ENCODE measurements at regions not wholly inside any gene's neighbourhood (a gene's known extent, or its start where the extent isn't known, plus 50 kb on each side); places are given as distances from the start of the nearest gene placed in this dataset.

- Histone ChIP-seq H3K23ac (ENCODE audit: low read depth, low read length) (no peak overlapping the region), H4K91ac (ENCODE audit: insufficient read depth, low read depth, low read length) (no peak overlapping the region), H3K18ac (ENCODE audit: low read depth, low read length) (no peak overlapping the region), H3K9me3 (ENCODE audit: control insufficient read depth, insufficient read depth, low read length) (0 out of 2 replicates have a peak, but pooled peaks cover 2% of the 10 kb centered on the region), H2AFZ (replicated peaks; ENCODE audit: low read length, poor library complexity) (no peak overlapping the region), H2AK9ac (replicated peaks; ENCODE audit: low read depth, low read length, poor library complexity) (no peak overlapping the region), H3K14ac (replicated peaks; ENCODE audit: low read depth, low read length) (no peak overlapping the region), H3K9me1 (ENCODE audit: insufficient read depth, low read length) (no peaks in the 10 kb centered on the region), H2BK120ac (ENCODE audit: low read depth, low read length) (no peak overlapping the region), H2BK15ac (ENCODE audit: low read depth, low read length) (no peak overlapping the region), H3K79me1 (ENCODE audit: low read depth in 1 of 2, low read length in 2 of 2) (no peaks in the 10 kb centered on the region), H3K4ac (ENCODE audit: low read depth, low read length) (no peak overlapping the region), H2BK20ac (ENCODE audit: low read depth, low read length) (no peak overlapping the region), H4K5ac (ENCODE audit: low read depth, low read length) (no peak overlapping the region), H3K4me1 (ENCODE audit: control insufficient read depth, insufficient read depth, low read length) (no peaks in the 10 kb centered on the region), H4K8ac (ENCODE audit: low read depth in 2 of 2, low read length in 2 of 2) (no peak overlapping the region), H3K27me3 (ENCODE audit: control insufficient read depth, insufficient read depth, low read length) (no peaks in the 10 kb centered on the region), H3K4me2 (ENCODE audit: low read depth, low read length) (no peak overlapping the region), H4K20me1 (ENCODE audit: insufficient read depth, low read length) (no peaks in the 10 kb centered on the region), H3K36me3 (ENCODE audit: control insufficient read depth, insufficient read depth, low read length) (no peaks in the 10 kb centered on the region), H3K9ac (ENCODE audit: low read depth, low read length) (no peak overlapping the region), H2AK5ac (ENCODE audit: low read depth, low read length) (no peak overlapping the region), H3K27ac (ENCODE audit: insufficient read depth, low read length) (no peak overlapping the region), H2BK5ac (ENCODE audit: low read depth, low read length, poor library complexity, severe bottlenecking) (no peak overlapping the region), H3K56ac (ENCODE audit: extremely low read depth, insufficient read depth, low read length) (no peak overlapping the region), H3K4me3 (ENCODE audit: insufficient read depth, low read depth, low read length) (no peak overlapping the region)
- no peak for TF ChIP-seq MXI1 (IDR thresholded peaks at IDR 0.05; ENCODE audit: borderline replicate concordance, low read depth, low read length)
- TF ChIP-seq, protein P1, sequence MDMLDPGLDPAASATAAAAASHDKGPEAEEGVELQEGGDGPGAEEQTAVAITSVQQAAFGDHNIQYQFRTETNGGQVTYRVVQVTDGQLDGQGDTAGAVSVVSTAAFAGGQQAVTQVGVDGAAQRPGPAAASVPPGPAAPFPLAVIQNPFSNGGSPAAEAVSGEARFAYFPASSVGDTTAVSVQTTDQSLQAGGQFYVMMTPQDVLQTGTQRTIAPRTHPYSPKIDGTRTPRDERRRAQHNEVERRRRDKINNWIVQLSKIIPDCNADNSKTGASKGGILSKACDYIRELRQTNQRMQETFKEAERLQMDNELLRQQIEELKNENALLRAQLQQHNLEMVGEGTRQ (IDR thresholded peaks at IDR 0.05; ENCODE audit: low read depth, low read length) = no peak
- TF ChIP-seq POLR2A (IDR thresholded peaks at IDR 0.05; ENCODE audit: low read depth, low read length) = no peak
- TF ChIP-seq MAFK (IDR thresholded peaks at IDR 0.05; ENCODE audit: low read depth, low read length) = no peak
- TF ChIP-seq RCOR1 (IDR thresholded peaks at IDR 0.05; ENCODE audit: insufficient replicate concordance, low read length) = no peak
- TF ChIP-seq SMC3 (IDR thresholded peaks at IDR 0.05; ENCODE audit: low read depth, low read length) = no peak
- WGBS, 2 experiments (ENCODE audit: extremely low coverage in 2 of 2, insufficient read length in 1 of 2) = no CpG with 5 or more reads among the region's 3 CpGs
- CTCF ChIA-PET = no interaction called here
- no TSS peak for BruUV-seq (replicated peaks)
- DNase-seq (no peak), ATAC-seq (ENCODE audit: low read depth) (no peak)
- POLR2A ChIA-PET (ENCODE audit: unreplicated experiment) = no interaction called here
- in situ Hi-C loops (cut with MboI; ENCODE audit: low sequenced_read_pairs) (no loop called here), dilution Hi-C loops (cut with HindIII; ENCODE audit: low sequenced_read_pairs, unreplicated experiment) (no loop called here), intact Hi-C loops (cut with micrococcal nuclease) (no loop called here)
These were observed 383.3 kb downstream of the OSTF1 start for GRCh38 chr9:75471549-75472114.
